ENCODE measurements at regions not wholly inside any gene's neighbourhood (a gene's known extent, or its start where the extent isn't known, plus 50 kb on each side); places are given as distances from the start of the nearest gene placed in this dataset.

- Histone ChIP-seq H3K27me3 (replicated peaks; ENCODE audit: insufficient read depth, low read depth, low read length, poor library complexity) (peaks cover 17% of the 10 kb centered on the region), H3K36me3 (ENCODE audit: insufficient read depth, low read length, poor library complexity, severe bottlenecking) (no peaks in the 10 kb centered on the region), H3K9me3 (ENCODE audit: low read depth, low read length, poor library complexity, severe bottlenecking) (no peaks in the 10 kb centered on the region), H3K27ac (ENCODE audit: low read depth, low read length, poor library complexity, severe bottlenecking) (no peak overlapping the region), H3K4me3 (ENCODE audit: low read depth, low read length, poor library complexity, severe bottlenecking) (no peak overlapping the region), H3K4me1 (ENCODE audit: insufficient read depth, low read length, poor library complexity, severe bottlenecking) (peaks cover 15% of the 10 kb centered on the region)
- DNase-seq (ENCODE audit: low spot score) = no peak
- TF ChIP-seq EZH2 (IDR thresholded peaks at IDR 0.05; ENCODE audit: borderline replicate concordance, low read depth, low read length, poor library complexity, severe bottlenecking) (no peak), CTCF (conservative IDR thresholded peaks at IDR 0.05; ENCODE audit: low read depth, low read length) (no peak)
- ChIA-PET POLR2A (ENCODE audit: low non-redundant PET) (no interaction called here), CTCF (no interaction called here)
- intact Hi-C loops (cut with micrococcal nuclease; ENCODE audit: unreplicated experiment) = loop anchor here (2.0 kb wide), 1 partner anchor 16 kb away; no protein-coding TSS in a partner anchor
- BruUV-seq (replicated peaks) = no TSS peak
Measured at GRCh38 chr2:45072862-45073237, 63.6 kb upstream of the SIX2 start.

- ChIA-PET CTCF (no interaction called here), POLR2A (ENCODE audit: low non-redundant PET) (no interaction called here)
- intact Hi-C loops (cut with micrococcal nuclease; ENCODE audit: unreplicated experiment) = loop anchor here (2.0 kb wide), 1 partner anchor 17 kb away; no protein-coding TSS in a partner anchor
- Histone ChIP-seq H3K9me3 (ENCODE audit: low read depth, low read length, poor library complexity, severe bottlenecking) (no peaks in the 10 kb centered on the region), H3K36me3 (ENCODE audit: insufficient read depth, low read length, poor library complexity, severe bottlenecking) (no peaks in the 10 kb centered on the region), H3K27ac (ENCODE audit: low read depth, low read length, poor library complexity, severe bottlenecking) (no peak overlapping the region), H3K4me3 (ENCODE audit: low read depth, low read length, poor library complexity, severe bottlenecking) (no peak overlapping the region), H3K4me1 (ENCODE audit: insufficient read depth, low read length, poor library complexity, severe bottlenecking) (peaks cover 20% of the 10 kb centered on the region), H3K27me3 (replicated peaks; ENCODE audit: insufficient read depth, low read depth, low read length, poor library complexity) (peaks cover 17% of the 10 kb centered on the region)
- DNase-seq (ENCODE audit: low spot score) = no peak
- BruUV-seq (replicated peaks) = no TSS peak
- no peak for TF ChIP-seq CTCF (conservative IDR thresholded peaks at IDR 0.05; ENCODE audit: low read depth, low read length)
Measured at GRCh38 chr2:45072064-45072861, 63.0 kb upstream of the SIX2 start.

GRCh38 chr2:45070113-45070652, 60.9 kb upstream of the SIX2 start:
- DNase-seq (ENCODE audit: low spot score) = no peak
- Histone ChIP-seq H3K9me3 (ENCODE audit: low read depth, low read length, poor library complexity, severe bottlenecking) (no peaks in the 10 kb centered on the region), H3K4me1 (ENCODE audit: insufficient read depth, low read length, poor library complexity, severe bottlenecking) (peaks cover 20% of the 10 kb centered on the region), H3K4me3 (ENCODE audit: low read depth, low read length, poor library complexity, severe bottlenecking) (no peak overlapping the region), H3K27me3 (replicated peaks; ENCODE audit: insufficient read depth, low read depth, low read length, poor library complexity) (peaks cover 20% of the 10 kb centered on the region), H3K27ac (ENCODE audit: low read depth, low read length, poor library complexity, severe bottlenecking) (no peak overlapping the region), H3K36me3 (ENCODE audit: insufficient read depth, low read length, poor library complexity, severe bottlenecking) (no peaks in the 10 kb centered on the region)
- TF ChIP-seq EZH2 (IDR thresholded peaks at IDR 0.05; ENCODE audit: borderline replicate concordance, low read depth, low read length, poor library complexity, severe bottlenecking) (no peak), CTCF (conservative IDR thresholded peaks at IDR 0.05; ENCODE audit: low read depth, low read length) (no peak)
- BruUV-seq (replicated peaks) = no TSS peak
- POLR2A ChIA-PET (ENCODE audit: low non-redundant PET) = no interaction called here
- intact Hi-C loops (cut with micrococcal nuclease; ENCODE audit: unreplicated experiment) = no loop called here
- CTCF ChIA-PET = no interaction called here

Data from A673 (cell line).